ENCODE measurements at regions not wholly inside any gene's neighbourhood (a gene's known extent, or its start where the extent isn't known, plus 50 kb on each side); places are given as distances from the start of the nearest gene placed in this dataset.
"Not testable (repeated sequence)": the region's sequence is repeated elsewhere in the genome, so short reads cannot be mapped to it uniquely, and the experiment has no call there.

DNA sequence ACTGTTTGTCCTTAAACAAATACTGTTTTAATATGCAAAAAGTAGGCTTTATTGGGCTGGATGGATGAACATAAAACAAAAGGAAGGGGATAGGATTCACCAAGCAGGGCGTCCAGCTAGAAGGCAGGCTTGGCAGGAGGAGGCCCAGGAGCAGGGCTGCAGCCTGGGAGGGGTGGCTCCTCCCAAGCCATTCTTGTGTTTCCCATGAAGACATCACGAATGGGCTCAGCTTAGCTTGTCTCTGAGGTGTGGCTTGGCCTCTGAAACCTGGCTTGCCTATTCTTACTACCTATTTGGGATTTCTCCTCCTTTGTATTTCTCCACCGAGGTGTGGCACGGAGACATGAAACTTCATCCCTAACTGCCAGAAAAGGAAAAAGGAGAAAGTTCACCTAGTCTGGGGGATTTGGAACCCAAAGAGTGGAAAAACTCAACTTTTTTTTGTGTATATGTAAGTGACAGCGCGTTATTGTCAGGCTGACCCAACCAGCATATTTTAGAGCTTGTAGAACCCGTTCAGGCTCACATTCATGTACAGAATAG lies 481.9 kb upstream of the SPRED2 start:
- DNase-seq (ENCODE audit: low read depth), result no peak

DNA sequence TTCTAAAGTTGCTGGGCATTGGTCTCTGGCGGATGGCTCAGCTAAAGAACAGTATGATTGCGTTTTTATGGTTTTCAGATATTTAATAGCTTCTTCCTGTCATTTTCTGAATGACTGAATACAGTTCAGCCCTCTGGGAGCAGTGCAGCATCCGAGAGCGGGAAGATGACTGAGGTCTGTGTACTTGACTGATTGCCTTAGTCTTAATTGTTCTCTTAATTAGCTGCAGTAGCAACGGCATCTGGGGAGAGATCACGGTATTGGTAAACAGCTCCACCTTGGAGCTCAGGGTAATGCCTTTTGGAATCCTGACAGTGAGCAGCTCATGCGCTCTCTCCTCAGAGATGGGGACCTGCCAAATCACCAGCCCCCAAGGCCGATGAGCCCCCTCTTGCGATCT lies 481.4 kb upstream of the SPRED2 start:
- no peak for DNase-seq (ENCODE audit: low read depth)

DNA sequence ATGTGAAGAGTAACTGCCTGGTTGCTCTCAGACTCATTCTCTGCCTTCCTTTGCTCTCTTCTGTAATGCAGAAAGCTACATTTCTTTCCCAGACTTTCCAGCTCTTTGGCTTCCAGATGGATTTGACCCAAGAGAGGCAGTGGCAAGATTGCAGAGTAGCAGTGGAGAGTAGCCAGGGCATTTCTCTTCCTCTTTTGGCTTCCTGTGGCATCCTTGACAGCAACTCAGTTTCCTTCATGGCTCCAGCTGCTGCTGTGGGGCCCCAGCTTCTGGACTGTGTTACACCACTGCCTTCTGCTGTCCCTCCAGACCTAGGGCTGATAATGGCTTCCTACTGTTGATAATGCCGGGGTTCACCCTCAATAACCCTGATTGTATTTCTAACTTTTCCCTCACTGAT lies 469.4 kb upstream of the SPRED2 start:
- no peak for DNase-seq (ENCODE audit: low read depth)

DNA sequence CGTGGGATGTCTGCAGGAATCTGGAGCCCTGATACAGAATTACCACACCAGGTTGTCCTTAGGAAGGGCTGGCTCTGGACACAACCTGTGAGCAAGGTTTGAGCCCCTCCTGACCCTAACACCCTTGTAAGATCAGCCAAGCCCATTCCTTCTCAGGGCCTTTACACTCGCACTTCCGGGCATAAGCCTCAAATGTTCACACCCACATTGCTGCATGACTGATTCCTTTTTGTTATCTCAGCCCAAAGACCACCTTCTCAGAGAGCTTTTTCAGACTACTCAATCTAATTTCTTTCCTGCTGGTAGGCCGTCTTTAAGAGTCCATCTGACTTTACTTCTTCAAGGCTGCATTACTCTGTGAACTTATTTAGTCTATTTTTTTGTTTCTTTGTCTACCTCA lies 464.0 kb upstream of the SPRED2 start:
- no peak for DNase-seq (ENCODE audit: low read depth)

DNA sequence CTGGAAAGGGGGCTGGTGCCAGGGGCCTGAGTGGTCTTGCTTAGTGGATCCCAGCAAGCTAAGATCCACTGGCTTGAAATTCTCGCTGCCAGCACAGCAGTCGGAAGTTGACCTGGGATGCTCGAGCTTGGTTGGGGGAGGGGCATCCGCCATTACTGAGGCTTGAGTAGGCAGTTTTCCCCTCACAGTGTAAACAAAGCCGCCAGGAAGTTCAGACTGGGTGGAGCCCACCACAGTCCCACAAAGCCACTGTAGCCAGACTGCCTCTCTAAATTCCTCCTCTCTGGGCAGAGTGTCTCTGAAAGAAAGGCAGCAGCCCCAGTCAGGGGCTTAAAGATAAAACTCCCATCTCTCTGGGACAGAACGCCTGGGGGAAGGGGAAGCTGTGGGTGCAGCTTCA lies 457.7 kb upstream of the SPRED2 start:
- DNase-seq (ENCODE audit: low read depth), result not testable (repeated sequence)

DNA sequence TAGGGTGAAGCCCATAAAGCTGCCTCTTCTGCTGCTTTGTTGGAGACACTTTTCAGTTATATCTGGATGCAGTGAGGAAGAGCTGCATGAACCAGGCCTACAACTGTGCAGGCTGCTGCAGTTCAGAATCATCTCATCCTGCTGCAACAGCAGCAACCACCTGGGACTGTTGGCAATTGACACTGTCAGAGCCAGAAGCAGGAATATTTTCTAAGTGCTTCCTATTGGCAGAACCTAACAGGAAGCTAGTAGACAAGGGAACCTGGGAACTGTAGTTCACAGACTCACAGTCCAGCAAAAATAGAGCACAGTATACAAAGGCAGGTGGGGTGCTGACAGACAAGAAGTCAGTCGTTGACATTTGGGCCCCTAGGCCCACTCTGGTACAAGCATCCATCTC lies 452.9 kb upstream of the SPRED2 start:
- no peak for DNase-seq (ENCODE audit: low read depth)

DNA sequence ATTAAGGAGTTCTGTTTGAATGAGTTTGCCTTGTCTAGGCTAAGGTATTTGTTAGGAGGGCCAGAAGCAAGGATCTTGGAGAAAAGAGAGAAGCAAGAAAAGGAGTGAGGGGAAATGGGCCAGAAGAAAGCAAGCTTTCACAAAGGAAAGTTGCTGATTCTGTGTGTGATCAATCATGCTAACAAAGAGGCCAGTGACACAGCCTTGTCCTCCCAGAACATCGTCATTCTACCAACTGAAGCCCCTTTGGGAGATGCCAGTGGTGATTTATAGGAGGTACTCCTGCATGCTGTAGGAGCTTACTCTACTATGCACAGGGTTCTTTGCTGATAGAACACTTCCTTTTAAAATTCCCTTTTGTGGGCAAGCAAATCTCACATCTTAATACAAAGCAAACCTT lies 449.2 kb upstream of the SPRED2 start:
- DNase-seq (ENCODE audit: low read depth), result no peak

DNA sequence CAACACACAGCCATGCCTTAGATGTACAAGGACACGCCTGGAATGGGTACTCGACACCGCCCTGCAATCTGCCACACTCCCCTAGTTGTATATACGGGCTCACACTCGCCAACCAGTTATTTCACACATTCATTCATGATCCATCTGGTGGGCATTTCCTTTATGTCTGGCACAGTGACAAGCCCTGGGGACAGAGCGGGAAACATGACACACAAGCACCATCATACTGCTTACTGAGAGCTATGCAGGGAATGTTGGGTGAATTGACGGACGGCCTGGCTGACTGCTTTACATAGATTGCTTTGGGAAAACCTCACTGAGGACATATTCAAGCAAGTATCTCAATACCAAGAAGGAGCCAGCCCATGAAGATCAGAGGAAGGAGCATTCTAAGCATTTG lies 448.0 kb upstream of the SPRED2 start:
- no peak for DNase-seq (ENCODE audit: low read depth)

DNA sequence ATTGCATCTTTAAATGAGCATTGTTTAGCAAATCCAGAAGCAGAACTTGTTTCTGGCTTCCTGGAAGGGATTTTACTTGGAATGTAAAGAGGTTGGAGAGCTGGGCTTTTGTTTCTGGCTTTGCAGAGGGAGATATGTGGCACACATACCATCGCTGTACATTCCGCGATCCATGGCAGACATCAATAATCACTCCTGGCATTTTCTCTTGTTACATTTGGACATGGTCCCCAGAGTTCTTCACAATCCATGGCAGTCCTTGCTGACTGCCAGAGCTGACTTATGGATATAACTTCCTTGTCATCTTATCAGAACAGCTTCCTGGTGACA lies 445.6 kb upstream of the SPRED2 start:
- DNase-seq (ENCODE audit: low read depth), result no peak

DNA sequence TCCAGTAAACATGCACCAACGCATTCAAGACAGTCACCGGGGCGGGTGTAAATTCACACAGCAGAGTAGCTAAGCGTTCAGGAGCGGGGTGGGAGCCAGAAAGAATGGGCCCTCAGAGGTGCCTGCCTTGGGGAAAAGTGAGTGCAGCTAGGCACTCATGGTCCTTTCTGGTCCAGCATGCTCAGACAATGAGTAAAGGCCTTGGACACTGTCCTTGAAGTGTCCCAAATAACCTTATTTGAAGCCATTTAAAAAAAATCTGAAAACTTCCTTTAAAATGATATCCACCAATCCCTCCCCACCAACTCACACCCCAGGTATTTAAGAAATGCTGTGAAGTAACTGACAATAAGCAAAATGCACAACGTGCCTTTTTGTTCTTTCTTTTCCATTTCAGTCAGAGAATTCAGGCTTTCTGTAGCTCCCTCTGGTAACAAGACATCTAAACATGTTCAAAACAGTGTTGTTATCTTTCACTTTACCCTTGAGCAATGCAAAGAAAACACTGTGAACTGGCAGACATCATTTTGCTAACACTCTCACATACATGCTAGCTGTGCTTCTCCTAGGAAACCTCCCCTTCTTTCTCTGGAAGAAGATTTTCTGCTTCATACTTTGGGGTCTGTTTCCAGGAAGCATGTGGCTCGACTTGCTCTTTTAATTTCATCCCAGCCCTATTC lies 445.1 kb upstream of the SPRED2 start:
- DNase-seq (ENCODE audit: low read depth), result peak; percentile 3

DNA sequence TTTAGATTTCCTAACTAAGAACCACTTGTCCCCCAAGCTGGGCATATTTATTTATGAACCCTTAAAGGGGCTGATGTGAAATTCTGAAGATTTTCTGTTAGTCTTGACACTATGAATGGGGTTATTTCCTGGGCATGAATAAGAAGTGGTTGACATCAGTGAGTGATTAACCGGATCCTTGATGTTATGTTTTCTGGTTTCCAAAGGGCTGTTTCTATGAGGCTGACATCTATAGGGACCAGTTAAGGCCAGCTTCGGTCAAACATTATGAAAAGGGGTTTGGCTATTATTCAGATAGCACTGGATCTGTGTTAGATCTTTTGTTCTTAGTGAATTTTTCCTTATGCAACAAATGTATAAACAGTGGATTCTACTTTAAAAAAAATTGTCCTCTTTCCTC lies 443.7 kb upstream of the SPRED2 start:
- no peak for DNase-seq (ENCODE audit: low read depth)

DNA sequence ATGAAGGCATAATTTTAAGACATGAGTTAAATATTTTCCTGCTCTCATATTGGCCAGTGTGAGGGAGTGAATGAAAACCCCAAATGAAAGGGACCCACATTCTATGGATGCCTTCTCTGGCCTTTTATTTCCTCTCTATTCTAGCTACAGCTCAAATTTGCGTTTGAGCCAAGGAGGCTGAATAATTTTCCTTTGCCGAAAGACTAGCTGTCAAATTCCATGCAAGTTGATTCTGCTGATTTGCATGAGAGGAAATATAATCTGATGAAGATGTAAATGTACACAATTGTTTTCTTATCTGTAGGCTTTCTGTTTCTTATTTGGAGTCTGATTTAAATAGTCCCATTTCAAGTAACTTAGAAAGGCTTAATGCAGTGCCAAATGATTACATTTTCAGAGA lies 438.4 kb upstream of the SPRED2 start:
- no peak for DNase-seq (ENCODE audit: low read depth)

DNA sequence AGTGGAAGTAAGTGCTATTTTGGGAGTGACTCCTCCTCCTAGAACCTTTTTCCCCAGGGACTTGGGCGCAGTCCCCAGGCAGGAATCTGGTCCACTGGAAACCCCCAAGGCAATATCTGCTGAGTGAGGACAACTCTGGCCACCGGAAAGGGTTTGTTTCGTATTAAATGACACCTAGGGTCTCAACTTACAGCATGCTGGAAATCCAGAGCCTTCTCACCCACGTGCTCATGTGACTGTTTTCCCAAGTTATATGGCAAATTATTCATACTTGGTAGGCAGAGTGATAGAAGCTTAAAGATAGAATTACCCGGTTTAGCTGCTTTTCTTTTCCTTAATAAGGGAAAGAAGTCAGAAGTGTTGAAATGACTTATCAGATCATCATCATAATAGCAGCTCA lies 436.9 kb upstream of the SPRED2 start:
- DNase-seq (ENCODE audit: low read depth), result no peak

DNA sequence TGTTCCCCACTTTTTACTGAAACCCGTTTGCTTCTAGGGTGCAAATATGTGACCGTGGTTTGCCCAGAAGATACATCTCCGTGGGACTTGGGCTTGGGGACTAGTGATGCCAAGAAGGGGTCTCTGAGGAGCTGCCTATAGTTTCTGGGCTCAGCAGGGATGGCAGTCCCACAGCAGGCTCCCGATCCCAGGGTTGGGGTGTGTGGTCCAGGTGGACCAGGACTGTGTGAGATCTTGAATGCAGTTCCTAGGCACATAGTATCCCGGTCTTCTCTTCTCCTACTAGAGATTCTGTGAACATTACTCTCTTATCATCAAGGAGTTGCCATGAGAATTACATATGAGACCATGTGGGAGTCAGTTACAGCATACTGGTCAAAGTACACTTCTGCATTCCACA lies 435.8 kb upstream of the SPRED2 start:
- DNase-seq (ENCODE audit: low read depth), result no peak

DNA sequence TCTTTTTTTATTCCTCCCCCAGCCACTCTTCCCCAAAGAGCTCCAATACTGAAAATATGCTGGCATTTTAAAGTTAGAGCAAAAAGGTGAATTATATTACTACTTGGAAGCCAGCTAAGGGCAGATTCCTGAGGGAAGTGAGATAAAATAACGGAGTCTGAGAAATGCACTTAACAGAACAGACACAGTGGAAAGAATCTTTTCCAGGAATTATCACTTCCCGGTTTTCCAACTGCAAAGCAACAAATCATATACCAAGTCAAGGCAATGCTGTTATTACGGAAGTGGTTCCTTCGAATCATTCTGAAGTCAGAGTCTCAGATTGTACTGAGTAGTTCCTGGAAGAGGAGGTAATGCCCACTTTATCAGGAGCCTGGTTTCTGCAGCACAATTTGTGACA lies 435.0 kb upstream of the SPRED2 start:
- DNase-seq (ENCODE audit: low read depth), result no peak

DNA sequence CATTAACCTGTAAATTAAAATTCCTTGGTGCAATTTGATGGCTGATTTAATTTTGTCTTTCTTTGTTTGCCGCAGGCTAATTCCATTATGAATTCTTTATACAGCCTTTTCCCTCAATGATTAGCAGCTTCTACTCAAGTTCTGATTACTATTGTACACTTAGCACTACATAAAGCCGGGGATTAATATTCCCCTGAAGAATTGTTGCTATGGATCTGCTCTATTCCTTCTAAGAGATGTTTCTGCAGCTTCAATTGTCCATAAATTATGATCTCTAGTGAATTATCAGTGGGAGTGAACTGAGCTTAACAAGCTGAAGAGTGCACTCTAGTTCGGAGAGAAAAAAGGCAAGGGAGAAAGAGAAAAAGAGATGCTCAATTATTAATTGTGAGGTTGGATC lies 433.7 kb upstream of the SPRED2 start:
- no peak for DNase-seq (ENCODE audit: low read depth)

DNA sequence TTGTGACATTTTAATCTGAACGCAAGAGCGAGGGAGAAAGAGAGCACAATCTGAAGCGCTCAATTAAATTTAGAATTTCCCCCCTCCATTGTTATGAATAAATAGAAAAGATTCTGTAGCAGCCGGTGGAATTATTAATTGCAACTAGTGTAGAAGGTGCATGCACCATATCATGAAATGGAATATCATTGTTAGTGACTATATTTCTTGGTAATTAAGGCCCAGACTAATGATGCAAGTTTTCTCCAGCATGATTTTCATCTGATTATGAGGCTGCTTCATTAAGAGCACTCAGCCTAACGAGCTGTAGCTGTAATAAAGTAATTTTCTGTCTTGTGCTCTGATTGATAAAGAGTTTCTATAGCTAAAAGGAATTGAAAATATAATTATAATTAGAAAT lies 432.2 kb upstream of the SPRED2 start:
- DNase-seq (ENCODE audit: low read depth), result no peak

DNA sequence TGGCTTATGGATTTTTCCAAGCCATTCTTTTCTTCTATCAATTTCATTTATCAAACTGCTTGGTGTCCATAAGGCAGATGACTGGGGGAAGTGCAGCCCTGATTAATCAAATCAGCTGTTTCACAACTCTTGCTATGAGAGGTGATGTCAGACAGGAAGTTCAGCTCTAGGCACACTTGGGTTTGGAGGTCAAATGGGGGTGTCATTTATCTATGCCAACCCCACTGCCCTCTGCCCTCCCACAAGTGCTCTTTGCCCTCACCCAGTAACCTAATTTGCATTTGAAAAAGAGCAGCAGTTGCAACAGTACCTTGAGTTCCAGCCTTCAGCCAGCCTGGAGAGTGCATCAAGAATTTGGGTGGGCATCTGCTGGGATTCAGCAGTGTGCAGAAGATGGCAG lies 431.3 kb upstream of the SPRED2 start:
- DNase-seq (ENCODE audit: low read depth), result no peak

DNA sequence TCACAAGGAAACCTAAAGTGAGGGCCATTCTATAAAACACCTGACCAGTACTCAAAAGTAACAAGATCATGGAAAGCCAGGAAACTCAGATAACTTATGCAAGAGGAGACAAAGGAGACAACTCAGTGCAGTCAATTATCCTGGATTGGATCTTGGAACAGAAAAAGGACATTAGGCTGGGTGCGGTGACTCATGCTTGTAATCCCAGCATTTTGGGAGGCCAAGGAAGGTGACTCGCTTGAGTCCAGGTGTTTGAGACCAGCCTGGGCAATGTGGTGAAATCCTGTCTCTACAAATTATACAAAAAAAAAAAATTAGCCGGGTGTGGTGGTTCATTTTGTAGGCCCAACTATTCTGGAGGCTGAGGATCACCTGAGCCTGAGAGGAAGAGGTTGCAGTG lies 424.5 kb upstream of the SPRED2 start:
- DNase-seq (ENCODE audit: low read depth), result no peak

DNA sequence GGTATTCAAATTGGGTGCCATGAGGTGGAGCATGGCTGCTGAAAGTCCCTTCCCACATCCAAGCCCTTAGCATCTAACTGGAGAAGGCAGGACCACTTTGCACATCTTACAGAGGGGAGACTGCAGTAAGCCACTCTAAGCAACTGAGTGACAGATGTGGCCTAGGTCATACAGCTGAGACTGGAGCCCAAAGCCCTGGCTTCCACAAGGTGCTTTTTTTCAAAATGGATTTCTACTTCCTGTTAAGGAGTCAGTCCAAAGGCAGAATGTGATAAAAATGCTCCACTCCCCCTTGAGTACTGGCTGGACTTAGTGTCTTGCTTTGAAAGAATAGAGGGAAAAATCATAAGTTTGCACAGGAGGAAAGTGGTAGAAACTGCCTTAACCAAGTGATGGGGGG lies 424.0 kb upstream of the SPRED2 start:
- no peak for DNase-seq (ENCODE audit: low read depth)

DNA sequence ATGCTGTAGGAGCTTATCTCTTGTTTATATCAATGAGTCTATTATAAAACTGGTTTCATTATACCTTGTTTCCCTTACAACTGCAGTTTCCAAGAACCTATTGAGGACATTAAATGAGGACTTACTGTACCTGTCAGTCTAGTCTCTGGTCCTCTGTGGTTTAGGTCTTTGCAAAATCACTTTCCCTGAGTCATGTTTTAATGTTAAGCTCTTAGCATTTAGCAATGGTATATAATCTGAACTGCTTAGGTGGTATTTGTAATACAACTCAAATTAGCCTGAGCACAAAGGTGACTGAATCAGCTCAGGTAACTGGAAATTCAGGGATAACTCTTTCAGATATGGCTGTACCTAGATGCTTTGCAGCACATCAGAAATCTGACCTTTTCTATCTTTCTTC lies 418.3 kb upstream of the SPRED2 start:
- DNase-seq (ENCODE audit: low read depth), result no peak

DNA sequence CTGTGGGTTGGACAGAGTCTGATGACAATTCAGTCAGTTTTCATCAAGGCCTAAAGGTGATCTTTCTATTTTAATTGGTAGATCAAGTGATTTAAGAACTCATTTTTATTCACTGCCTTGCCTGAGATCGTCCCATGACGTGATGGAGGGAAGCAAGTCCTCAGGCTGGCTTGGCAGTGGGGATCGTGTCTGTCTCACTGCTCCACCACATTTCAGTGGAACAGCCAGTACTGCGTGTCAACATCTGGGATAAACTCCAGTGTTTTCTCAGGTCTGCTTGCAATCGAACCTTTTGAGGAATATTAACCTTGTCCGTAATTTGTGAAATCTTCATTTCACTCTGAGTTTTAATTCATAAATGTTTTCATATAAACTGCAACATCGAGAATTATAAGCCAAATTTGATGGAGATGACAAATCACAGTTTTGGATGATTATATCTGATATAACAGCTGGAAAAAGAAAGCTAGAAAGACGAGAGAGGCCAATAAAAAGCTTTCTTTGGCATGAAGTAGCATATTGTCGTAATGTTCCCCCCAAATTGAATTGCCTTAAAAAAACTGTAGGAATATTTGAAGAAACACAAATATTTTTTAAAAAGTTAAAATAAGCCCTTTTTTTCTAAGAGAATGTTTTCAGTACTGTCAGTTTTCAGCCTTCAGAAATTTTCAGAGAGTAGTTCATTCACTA lies 414.7 kb upstream of the SPRED2 start:
- DNase-seq (ENCODE audit: low read depth), result no peak

DNA sequence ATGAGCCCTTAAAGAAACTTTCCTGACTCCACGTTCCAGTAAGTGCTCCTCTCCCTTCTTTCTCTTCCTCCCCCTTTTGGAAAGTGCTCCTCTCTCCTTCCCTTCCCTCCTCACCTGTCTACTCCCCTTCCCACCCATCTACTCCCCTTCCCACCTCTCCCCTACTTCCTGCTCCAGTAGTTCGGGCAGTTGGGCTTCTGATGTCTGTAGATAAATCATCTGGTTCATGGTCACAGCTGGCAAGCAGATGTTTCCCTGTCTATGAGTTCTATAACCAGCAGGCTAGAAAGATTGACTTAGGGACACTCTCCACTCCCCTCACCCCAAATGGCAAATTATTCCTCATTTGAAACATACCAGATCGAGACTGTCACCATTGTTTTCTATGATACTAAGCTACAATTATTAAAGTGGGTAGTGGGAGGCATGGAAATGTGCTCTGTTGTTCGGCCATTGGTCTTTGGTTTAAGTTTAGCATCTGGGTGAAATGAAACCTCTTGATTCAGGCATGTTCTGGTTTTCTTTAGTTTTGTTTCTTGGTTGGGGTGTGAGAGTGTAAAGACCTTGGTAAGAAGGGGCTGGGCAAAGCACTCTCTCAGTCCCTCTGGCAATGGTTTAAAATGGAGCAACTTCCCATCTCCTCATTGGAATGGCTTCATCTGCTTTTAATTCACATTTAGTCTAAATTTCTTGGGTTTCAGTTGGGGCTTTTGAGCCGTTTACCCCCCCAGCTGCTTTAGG lies 413.2 kb upstream of the SPRED2 start:
- no peak for DNase-seq (ENCODE audit: low read depth)
